Astrocyte of the cerebellum (primary cell): ENCODE measurements at regions not wholly inside any gene's neighbourhood (a gene's known extent, or its start where the extent isn't known, plus 50 kb on each side); places are given as distances from the start of the nearest gene placed in this dataset.

Source experiments
- DNase-seq: peaks from one replicate; pipeline ENCODE4 v3.0.0-alpha.2; 2011; ENCODE audit warnings: low read depth
- H3K4me3 ChIP-seq: 2 replicates; pipeline ENCODE4 v1.5.1; 2011; ENCODE audit warnings: mild to moderate bottlenecking, low read depth, low read length, moderate library complexity
- in situ Hi-C: cut with HindIII; loops from 2 replicates; pipeline ENCODE4 v1.10.0; 2017; ENCODE audit warnings: low sequenced_read_pairs
- TF ChIP-seq, protein P1 (sequence below): IDR thresholded peaks from 2 replicates; pipeline ENCODE4 v1.5.1; 2012; ENCODE audit warnings: low read length, low read depth, moderate library complexity, mild to moderate bottlenecking; ENCODE audit errors: missing control alignments

DNA sequence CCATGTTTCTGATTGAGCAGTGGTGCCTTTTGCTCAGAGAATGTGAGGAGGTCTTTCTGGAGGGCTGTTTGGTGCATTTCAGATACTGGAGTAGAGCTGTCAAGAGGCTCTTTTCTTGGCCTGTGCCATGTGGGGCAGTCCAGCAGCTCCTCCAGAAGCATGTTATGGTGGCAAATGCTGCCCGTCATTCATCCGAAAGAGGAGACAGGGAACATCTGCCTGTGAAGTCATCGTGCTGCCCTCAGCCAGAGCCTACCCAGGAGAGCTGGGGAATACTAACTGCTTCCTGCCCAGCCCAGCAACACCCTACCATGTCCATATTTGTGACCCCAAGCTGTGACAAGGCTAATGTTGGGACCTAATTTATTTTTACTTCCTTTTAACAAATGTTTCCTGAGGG is 82.2 kb upstream of the SLC6A6 start:
- H3K4me3 ChIP-seq: no peak overlapping the region
- no peak for DNase-seq
- in situ Hi-C loops: no loop called here
- TF ChIP-seq, protein P1, sequence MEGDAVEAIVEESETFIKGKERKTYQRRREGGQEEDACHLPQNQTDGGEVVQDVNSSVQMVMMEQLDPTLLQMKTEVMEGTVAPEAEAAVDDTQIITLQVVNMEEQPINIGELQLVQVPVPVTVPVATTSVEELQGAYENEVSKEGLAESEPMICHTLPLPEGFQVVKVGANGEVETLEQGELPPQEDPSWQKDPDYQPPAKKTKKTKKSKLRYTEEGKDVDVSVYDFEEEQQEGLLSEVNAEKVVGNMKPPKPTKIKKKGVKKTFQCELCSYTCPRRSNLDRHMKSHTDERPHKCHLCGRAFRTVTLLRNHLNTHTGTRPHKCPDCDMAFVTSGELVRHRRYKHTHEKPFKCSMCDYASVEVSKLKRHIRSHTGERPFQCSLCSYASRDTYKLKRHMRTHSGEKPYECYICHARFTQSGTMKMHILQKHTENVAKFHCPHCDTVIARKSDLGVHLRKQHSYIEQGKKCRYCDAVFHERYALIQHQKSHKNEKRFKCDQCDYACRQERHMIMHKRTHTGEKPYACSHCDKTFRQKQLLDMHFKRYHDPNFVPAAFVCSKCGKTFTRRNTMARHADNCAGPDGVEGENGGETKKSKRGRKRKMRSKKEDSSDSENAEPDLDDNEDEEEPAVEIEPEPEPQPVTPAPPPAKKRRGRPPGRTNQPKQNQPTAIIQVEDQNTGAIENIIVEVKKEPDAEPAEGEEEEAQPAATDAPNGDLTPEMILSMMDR: no peak

DNA sequence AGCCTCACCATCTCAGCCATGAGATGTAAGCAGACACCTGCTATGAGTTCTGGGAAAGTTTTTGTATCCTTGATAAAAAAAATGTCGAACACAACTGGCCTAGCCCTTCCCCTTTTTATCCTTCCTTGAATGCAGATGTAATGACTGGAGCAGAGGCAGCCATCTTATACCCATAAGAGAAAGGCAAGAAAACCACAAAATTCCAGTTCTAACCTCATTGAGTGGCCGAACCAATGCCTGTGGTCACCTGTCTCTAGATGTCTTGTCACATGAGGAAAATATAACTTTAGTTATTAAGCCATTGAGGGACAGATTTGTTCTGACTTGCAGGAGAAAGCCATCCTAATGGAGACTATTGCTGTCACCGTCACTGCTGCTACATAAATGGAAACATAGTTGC is 80.4 kb upstream of the SLC6A6 start:
- in situ Hi-C loops: no loop called here
- H3K4me3 ChIP-seq: no peak overlapping the region
- TF ChIP-seq, protein P1: no peak
- no peak for DNase-seq

DNA sequence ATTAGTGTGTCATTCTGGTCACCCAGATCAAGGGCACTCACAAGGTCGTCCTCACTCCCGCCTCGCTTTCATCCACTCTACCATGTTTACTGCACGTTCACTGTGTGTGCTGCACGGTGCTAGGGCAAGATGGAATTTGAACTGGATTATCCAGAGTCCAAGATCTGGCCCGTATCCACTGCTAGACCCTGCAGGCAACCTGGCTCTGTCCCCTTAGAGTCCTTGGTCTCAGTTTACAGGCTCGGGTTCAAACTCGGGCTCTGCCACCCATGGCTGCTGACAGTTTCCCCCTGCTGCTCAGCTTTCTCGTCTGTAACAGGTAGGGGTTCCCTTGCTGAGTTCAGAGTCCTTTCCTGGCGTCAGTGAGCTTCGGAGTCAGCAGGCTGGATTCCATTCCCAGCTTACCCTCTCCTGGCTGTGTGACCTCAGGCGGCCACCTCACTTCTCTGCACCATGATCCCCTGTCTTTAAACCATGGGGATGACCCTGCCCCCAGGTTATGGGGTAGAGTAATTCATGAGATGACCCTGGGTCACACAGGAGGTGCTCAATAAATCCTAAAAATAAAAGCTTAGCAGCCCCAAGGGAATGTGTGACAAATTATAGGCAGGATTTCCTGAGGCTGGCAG is 79.6 kb upstream of the SLC6A6 start:
- no peak for DNase-seq
- in situ Hi-C loops: no loop called here
- H3K4me3 ChIP-seq: no peak overlapping the region
- TF ChIP-seq, protein P1: no peak

DNA sequence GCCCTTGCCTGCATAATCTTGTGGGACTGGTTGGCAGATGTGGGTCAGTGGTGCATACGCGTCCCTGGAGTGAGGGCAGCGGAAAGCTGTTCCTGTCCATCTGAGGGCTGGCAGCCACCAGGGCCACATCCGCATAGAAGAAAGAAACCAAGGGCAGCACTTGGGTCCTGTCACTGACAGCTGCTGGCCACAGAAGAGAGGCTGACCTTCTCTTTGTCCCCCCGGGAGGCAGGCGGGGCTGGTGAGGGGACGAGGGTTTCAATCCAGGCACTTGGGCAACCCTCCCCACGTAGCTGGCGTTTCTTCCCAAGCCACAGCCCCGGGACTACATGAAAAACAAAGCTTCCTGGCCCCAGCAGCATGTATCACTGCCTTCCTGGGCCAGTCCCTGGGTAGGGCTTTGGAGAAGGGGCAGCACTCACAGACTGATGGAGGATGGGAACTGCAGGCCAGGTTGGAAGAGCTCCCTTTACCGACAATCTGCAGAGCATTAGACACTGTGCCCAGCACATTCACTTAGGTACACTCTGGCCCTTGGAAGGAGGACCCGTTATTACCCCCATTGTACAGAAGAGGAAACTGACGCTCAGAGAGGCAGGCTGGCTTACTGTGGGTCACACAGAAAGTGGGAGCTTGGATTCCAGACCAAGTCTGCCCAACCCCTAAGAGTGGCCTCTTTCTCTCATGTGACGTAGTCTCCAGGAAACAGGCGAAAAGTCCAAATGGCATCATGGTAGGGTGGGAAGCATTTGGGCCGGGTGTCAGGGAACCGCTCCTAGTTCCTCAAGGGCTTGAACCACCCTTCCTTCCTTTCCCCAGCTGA is 78.8 kb upstream of the SLC6A6 start:
- TF ChIP-seq, protein P1: no peak
- no peak for DNase-seq
- H3K4me3 ChIP-seq: no peak overlapping the region
- in situ Hi-C loops: no loop called here

DNA sequence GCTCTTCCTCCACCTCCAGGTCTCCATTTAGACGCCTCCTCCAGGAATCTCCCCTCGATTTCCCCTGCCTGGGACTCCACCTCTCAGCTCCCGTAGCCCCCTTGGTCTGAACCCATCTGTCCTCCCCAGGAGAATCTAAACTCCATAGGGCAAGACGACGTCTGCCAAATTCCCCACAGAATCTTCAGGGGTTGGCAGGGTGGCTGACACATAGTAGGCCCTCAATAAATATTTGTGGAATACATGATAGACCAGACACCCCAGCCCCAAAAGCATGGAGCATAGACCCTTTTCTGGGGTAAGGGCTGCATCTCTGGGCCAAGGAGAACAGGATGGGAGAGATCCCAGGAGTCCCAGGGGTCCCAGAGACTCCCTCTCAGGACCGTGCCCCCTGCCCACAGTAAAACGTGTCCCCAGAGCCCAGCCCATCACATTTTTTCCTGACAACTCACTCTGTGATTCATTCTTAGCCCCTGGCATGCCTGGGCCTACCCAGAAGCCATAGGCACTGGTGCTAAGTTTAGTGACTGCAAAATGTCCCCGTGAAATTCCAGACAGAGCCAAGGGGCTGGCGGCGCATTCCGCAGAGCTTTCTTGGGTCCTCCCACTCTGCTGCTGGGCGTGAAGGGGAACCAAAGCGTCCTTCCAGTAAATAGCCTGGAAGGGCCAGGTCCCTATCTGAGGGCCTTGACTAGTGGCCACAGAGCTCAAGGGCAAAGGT is 78.0 kb upstream of the SLC6A6 start:
- no peak overlapping the region for H3K4me3 ChIP-seq
- no peak for DNase-seq
- in situ Hi-C loops: no loop called here
- TF ChIP-seq, protein P1: no peak

DNA sequence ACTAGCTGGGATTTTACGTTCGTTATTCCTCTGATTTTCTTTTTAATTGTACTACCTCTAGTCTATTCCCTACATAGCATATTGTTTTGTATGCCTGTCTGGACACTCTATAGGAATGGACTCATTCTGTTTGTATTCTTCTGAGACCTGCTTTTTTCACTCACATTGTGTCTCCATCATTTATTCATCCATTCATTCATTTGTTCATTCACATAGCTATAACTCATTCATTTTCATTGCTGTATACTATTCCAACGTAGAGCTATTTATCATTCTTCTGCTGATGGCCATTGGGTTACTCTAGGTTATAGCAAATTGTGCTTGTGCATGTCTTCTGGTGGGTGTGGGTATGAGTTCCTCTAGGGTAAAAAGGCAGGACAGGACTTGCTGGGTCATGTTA is 74.0 kb upstream of the SLC6A6 start:
- TF ChIP-seq, protein P1: no peak
- in situ Hi-C loops: no loop called here
- no peak for DNase-seq
- H3K4me3 ChIP-seq: no peak overlapping the region
